ENCODE measurements at regions not wholly inside any gene's neighbourhood (a gene's known extent, or its start where the extent isn't known, plus 50 kb on each side); places are given as distances from the start of the nearest gene placed in this dataset.

- no peak for TF ChIP-seq CTCF (conservative IDR thresholded peaks at IDR 0.05 in 1 of 2, IDR thresholded peaks at IDR 0.05 in 1 of 2; ENCODE audit: low read depth in 1 of 2, low read length in 2 of 2)
- TF ChIP-seq EZH2 (IDR thresholded peaks at IDR 0.05; ENCODE audit: low read length, missing control alignments): no peak
Measured at GRCh38 chr3:86595696-86596095, 395.3 kb downstream of the VGLL3 start.
